GM12873 (cell line): ENCODE measurements at regions not wholly inside any gene's neighbourhood (a gene's known extent, or its start where the extent isn't known, plus 50 kb on each side); places are given as distances from the start of the nearest gene placed in this dataset.

Experiments
- TF ChIP-seq, protein P1 (sequence below): IDR thresholded peaks from 2 replicates; pipeline ENCODE4 v1.5.1; 2012; ENCODE audit warnings: low read depth, mild to moderate bottlenecking, moderate library complexity, low read length, control low read depth; ENCODE audit not compliant: insufficient read depth; ENCODE audit errors: missing control alignments

DNA sequence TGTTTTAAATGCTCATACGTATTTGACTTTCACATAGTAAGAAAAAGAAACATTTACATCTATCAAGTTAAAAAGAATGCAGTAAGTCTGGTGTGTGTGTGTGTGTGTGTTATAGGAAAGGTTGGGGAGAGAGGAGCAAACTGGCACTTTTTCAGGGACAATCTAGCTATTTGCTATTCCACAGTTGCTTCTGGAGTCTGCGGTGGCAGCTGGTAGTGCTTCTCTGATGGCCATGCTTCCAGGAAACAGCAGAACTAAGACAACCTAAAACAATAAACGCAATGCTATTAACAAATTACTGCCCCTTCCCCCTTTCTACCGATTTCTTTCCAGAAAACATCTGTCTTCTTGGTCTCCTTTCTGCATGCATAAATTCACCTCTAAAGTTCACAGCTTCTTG, 70.0 kb upstream of the CDH10 start:
- TF ChIP-seq, protein P1, sequence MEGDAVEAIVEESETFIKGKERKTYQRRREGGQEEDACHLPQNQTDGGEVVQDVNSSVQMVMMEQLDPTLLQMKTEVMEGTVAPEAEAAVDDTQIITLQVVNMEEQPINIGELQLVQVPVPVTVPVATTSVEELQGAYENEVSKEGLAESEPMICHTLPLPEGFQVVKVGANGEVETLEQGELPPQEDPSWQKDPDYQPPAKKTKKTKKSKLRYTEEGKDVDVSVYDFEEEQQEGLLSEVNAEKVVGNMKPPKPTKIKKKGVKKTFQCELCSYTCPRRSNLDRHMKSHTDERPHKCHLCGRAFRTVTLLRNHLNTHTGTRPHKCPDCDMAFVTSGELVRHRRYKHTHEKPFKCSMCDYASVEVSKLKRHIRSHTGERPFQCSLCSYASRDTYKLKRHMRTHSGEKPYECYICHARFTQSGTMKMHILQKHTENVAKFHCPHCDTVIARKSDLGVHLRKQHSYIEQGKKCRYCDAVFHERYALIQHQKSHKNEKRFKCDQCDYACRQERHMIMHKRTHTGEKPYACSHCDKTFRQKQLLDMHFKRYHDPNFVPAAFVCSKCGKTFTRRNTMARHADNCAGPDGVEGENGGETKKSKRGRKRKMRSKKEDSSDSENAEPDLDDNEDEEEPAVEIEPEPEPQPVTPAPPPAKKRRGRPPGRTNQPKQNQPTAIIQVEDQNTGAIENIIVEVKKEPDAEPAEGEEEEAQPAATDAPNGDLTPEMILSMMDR = no peak

GRCh38 chr5:24712947-24713346, 68.2 kb upstream of the CDH10 start:
- TF ChIP-seq, protein P1 = no peak

DNA sequence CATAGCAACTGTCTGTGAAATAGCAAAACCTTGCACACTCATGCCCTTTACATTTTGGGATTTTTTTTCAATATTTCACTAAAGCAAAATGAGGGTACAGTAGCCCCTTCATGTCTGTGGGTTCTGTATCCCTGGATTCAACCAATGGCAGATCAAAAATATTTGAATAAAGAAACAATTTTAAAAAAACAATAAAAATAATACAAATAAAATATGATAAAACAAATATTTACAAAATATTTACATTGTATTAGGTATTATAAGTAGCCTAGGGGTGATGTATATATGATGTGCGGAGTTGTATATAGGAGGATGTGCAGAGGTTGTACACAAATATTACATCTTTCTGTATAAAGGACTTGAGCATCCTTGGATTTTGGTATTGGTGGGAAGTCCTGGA, 67.3 kb upstream of the CDH10 start:
- TF ChIP-seq, protein P1 = no peak

GRCh38 chr5:24703934-24704333, 59.2 kb upstream of the CDH10 start:
- TF ChIP-seq, protein P1 = no peak
